Omental fat pad (tissue), 3 donors: ENCODE measurements at regions not wholly inside any gene's neighbourhood (a gene's known extent, or its start where the extent isn't known, plus 50 kb on each side); places are given as distances from the start of the nearest gene placed in this dataset.

Source experiments
- ATAC-seq: fragments of 150-250 bp; one replicate; pipeline ENCODE4 v1.9.1; 2016; ENCODE audit warnings: mild to moderate bottlenecking, moderate library complexity; ENCODE audit not compliant: low FRiP score
- DNase-seq: peaks from one replicate; pipeline ENCODE4 v3.0.0-alpha.2; 2019; ENCODE audit warnings: low spot score
- CTCF ChIP-seq, 3 donors: fragments of 450-650 bp; IDR thresholded peaks; one replicate each; pipeline ENCODE4 v1.5.1; 2016 to 2017; ENCODE audit warnings: antibody characterized with exemption in 3 of 3, mild to moderate bottlenecking in 3 of 3, moderate library complexity in 2 of 3

- no peak for ATAC-seq
- TF ChIP-seq CTCF (IDR thresholded peaks at IDR 0.05): no peak
- DNase-seq: no peak
Observed at GRCh38 chr6:170185175-170185978, 105.5 kb downstream of the DLL1 start.

- ATAC-seq (no peak), DNase-seq (no peak)
- no peak for TF ChIP-seq CTCF (IDR thresholded peaks at IDR 0.05)
Observed at GRCh38 chr6:170184316-170184715, 106.6 kb downstream of the DLL1 start.

- DNase-seq (no peak), ATAC-seq (no peak)
- TF ChIP-seq CTCF (IDR thresholded peaks at IDR 0.05): no peak
Observed at GRCh38 chr6:170183521-170183920, 107.4 kb downstream of the DLL1 start.

GRCh38 chr6:170182781-170183120, 108.1 kb downstream of the DLL1 start:
- DNase-seq (no peak), ATAC-seq (no peak)
- no peak for TF ChIP-seq CTCF (IDR thresholded peaks at IDR 0.05)

- no peak for ATAC-seq
- no peak for DNase-seq
- TF ChIP-seq CTCF (IDR thresholded peaks at IDR 0.05): no peak
Observed at GRCh38 chr6:170182093-170182780, 108.6 kb downstream of the DLL1 start.

- TF ChIP-seq CTCF (IDR thresholded peaks at IDR 0.05): no peak
- DNase-seq: no peak
- ATAC-seq: no peak
Observed at GRCh38 chr6:170181338-170181690, 109.6 kb downstream of the DLL1 start.
